ENCODE measurements at regions not wholly inside any gene's neighbourhood (a gene's known extent, or its start where the extent isn't known, plus 50 kb on each side); places are given as distances from the start of the nearest gene placed in this dataset.

DNA sequence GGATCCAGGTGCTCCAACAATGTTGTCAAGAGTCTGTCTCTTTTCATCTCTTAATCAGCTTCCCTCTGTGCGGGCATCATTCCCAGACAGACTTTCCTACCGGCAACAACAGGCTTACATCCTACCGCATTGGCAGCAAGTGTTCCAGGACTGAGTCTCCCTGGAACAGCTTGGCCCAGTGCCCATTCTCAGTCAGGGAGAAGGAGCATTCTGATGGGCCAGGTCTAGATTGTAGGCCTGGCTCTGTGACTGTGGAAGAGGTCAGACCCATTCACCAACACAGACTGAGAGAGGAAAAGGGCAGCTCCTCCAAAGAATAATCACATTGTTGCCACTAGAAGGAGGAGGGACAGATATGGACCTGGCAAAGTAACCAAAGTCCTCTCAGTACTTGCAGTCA is 68.1 kb upstream of the TMEM132E start:
- TF ChIP-seq, protein P1, sequence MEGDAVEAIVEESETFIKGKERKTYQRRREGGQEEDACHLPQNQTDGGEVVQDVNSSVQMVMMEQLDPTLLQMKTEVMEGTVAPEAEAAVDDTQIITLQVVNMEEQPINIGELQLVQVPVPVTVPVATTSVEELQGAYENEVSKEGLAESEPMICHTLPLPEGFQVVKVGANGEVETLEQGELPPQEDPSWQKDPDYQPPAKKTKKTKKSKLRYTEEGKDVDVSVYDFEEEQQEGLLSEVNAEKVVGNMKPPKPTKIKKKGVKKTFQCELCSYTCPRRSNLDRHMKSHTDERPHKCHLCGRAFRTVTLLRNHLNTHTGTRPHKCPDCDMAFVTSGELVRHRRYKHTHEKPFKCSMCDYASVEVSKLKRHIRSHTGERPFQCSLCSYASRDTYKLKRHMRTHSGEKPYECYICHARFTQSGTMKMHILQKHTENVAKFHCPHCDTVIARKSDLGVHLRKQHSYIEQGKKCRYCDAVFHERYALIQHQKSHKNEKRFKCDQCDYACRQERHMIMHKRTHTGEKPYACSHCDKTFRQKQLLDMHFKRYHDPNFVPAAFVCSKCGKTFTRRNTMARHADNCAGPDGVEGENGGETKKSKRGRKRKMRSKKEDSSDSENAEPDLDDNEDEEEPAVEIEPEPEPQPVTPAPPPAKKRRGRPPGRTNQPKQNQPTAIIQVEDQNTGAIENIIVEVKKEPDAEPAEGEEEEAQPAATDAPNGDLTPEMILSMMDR (IDR thresholded peaks at IDR 0.05; ENCODE audit: low read depth, low read length) = no peak
- no peak for DNase-seq (ENCODE audit: extremely low read depth, low read depth)

DNA sequence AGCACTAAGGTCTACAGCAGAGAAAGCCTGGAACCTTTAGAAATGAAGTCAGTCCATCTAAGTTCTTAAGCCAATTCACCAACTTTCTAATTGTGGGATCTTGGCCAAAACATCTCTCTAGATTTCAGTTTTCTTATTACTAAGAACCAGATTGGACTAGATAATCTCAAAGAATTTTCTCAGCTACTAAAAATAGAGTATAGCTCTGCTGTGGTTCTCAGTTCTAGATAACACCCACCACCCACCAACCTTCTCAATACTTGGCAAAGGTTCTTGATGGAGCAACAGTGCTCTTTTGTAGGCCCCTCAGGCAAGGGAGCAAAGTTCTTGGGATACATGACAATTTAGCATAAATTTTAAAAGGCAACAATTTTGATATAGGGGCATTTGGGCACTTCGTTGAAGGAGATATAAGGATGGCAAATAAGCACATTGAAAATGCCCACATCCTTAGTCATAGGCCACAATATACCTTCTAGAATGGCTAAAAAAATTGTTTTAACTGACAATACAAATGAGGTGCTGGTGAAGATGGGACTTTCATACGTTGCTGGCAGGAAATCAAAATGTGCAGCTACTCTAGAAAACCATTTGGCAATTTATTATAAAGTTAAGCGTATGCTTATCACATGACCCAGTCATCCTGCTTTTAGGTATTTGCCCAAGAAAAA is 74.4 kb upstream of the TMEM132E start:
- TF ChIP-seq, protein P1 (IDR thresholded peaks at IDR 0.05; ENCODE audit: low read depth, low read length) = no peak
- DNase-seq (ENCODE audit: extremely low read depth, low read depth) = no peak

DNA sequence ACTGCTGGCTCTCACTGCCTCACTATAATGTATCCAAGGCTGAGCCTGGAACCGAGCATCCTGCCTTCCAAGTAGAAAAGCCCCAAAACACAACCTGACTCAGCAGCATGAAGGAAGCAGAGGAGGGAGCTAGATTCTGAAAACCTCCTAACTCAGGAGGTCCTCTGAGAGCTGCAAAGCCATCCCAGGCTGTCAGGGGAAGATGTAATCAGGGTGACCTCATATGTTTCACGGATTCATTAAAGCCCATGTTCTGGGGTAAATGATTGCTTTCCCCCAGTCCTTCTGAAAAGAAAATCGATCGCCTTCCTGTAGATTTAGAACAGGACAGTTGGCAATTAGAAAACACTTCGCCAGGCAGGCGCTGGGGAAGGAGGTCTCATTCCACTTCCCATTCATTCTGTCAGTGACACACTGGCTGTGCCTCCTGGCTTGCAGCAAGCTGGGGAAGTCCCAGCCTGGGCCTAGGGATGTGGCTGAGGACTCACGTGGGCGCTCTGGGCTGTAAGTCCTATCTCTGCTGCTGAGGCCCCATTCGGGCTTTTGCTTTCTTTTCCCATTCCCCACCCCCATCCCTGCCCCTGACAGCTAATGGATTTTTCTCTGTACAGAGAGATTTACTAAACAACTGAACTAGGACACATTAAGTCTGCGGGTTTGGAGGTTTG is 75.7 kb upstream of the TMEM132E start:
- TF ChIP-seq, protein P1 (IDR thresholded peaks at IDR 0.05; ENCODE audit: low read depth, low read length) = no peak
- no peak for DNase-seq (ENCODE audit: extremely low read depth, low read depth)

DNA sequence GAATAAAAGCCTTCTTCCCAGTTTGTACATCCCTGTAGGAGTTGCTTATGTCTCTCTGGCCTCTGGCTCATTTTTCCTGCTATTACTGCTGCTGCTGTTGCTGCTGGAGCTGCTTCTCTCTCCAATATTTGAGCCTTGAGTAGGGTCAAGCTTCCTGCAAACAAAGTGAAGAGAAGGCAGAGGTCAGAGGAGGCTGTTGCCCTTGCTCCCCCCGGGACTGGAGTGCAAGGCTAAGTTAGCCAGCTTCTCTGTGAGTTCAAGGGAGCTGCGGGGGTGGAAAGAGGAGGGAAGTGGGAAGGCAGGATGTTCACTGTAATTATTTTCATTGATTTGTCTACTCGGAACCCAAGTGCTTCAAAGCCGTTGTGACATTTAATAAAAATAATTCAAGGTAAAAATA is 77.0 kb upstream of the TMEM132E start:
- TF ChIP-seq, protein P1 (IDR thresholded peaks at IDR 0.05; ENCODE audit: low read depth, low read length) = no peak
- no peak for DNase-seq (ENCODE audit: extremely low read depth, low read depth)

DNA sequence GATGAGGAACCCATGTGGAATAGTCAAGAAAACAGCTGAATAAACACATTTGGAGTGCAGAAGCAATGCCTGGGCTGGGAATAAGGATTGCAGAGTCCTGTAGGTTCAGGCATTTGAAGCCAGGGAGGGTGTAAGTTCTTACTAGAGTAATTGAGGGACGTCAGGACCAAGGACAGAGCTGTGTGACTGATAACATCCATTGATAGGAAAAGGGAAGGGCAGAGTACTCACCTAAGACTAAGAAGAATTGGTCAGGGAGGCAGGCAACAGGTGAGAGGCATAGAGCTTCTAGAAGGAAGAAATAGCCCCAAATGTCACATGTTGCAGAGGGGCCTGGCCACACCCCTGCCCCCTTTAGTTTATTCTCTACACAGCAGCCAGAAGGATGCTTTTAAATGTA is 79.8 kb upstream of the TMEM132E start:
- no peak for DNase-seq (ENCODE audit: extremely low read depth, low read depth)

DNA sequence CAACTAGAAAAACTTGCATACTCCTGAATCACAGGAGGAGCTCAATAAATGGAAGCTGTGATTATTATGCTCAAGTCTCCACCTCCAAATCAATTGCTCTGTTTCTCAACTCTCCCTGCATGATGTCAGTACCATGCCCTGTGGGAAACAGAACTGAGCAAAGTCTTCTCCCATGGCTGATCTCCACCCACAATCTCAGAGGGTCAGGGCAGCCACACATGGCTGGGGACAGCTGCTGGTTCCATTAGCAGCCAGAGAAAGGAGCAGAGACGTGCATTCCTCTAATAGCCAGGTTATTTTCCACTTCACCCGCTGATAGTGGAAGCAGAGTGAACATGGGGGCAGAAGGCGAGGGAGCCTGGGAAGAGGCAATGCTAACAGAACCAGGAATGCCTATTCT is 85.5 kb upstream of the TMEM132E start:
- DNase-seq (ENCODE audit: extremely low read depth, low read depth) = no peak
- TF ChIP-seq, protein P1 (IDR thresholded peaks at IDR 0.05; ENCODE audit: low read depth, low read length) = no peak

More for the DNA sequence above, 79.8 kb upstream of the TMEM132E start:
- TF ChIP-seq, protein P1 (IDR thresholded peaks at IDR 0.05; ENCODE audit: low read depth, low read length) = no peak

DNA sequence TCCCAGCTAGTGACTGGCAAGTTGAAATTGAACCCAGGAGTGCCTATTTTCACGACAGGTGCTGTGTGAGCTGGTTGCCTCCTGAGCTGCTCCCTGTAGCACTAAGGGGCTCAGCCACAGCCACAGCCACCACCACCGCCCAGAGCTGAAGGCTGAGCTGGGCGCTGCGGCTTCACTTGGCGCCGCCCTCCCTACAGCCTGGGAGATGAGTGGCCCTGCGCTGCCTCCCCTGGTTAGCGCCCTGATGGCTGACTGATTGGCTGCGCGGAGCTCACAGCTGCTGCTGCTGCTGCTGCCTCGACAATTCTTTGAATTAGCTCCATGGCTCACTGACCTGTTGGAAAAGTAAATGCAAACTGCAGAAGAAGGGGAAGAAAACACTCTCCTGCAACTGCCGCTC is 91.8 kb upstream of the TMEM132E start:
- TF ChIP-seq, protein P1 (IDR thresholded peaks at IDR 0.05; ENCODE audit: low read depth, low read length) = no peak
- no peak for DNase-seq (ENCODE audit: extremely low read depth, low read depth)
